ENCODE measurements at regions not wholly inside any gene's neighbourhood (a gene's known extent, or its start where the extent isn't known, plus 50 kb on each side); places are given as distances from the start of the nearest gene placed in this dataset.

DNA sequence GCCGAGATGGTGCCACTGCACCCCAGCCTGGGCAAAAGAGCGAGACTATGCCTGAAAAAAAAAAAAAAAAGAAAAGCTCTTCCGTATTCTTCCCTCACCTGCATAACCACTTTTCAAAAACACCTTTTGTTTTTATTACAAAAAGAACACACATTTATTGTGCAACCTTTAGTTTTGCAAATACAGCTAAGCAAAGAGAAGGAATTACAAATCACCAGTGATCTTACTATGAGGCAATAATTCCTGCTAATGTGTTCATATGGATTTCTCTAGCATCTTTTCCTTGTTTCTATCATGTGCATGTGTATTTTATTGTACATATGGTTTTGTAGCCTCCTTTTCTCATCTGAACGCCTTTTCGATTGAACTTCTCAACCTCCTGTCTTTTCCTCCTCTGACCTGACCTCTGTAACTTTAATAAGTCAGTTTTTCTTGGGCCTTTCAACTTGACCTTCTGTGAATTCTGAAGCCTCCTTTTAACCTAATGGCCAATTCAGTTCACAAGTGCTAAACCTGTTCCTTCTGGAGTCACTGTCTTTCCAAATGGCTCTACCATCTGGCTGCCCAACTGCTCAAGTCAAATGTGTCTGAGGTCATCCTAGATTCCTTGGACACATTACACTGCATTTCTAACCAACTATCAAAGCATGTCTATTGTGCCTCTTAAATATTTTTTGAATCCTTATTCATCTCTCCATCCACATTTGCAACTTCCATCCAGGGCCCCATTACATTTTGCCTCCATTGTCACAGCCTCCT, 59.1 kb upstream of the DAPL1 start:
- H3K79me2 ChIP-seq (ENCODE audit: insufficient read depth, low read length), result no peaks in the 10 kb centered on the region

DNA sequence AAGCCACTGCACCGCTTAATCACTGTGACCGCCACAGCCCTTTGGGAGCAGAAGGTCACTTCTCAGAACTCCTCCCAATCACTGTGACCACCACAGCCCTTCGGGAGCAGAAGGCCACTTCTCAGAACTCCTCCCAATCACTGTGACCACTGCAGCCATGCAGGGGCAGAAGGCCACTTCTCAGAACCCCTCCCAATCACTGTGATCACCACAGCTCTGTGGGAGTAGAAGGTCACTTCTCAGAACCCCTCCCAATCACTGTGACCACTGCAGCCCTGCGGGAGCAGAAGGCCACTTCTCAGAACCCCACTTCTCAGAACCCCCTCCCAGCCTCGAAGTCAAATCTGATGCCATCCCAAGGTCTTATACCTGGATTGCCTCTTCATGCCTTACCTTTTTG, 56.8 kb upstream of the DAPL1 start:
- no peaks in the 10 kb centered on the region for H3F3A ChIP-seq (ENCODE audit: insufficient read depth)
- H3K27me3 ChIP-seq (ENCODE audit: low read length), result no peaks in the 10 kb centered on the region
- H3K27ac ChIP-seq (ENCODE audit: low read depth, low read length), result no peak overlapping the region
- H3K4me3 ChIP-seq (ENCODE audit: insufficient read depth, low read length, poor library complexity, severe bottlenecking), result no peak overlapping the region
- no peak overlapping the region for H3K4me2 ChIP-seq (ENCODE audit: low read depth, low read length, poor library complexity, severe bottlenecking)
- H3K9me2 ChIP-seq (replicated peaks; ENCODE audit: insufficient read depth, low read length), result no peaks in the 10 kb centered on the region
- no peak overlapping the region for H3K9ac ChIP-seq (ENCODE audit: low read length)
- H2AFZ ChIP-seq (ENCODE audit: low read depth, low read length, severe bottlenecking), result no peak overlapping the region
- H4K20me1 ChIP-seq (ENCODE audit: low read depth, low read length), result no peaks in the 10 kb centered on the region
- H3K36me3 ChIP-seq (ENCODE audit: low read length), result no peaks in the 10 kb centered on the region
- TF ChIP-seq, protein P1, sequence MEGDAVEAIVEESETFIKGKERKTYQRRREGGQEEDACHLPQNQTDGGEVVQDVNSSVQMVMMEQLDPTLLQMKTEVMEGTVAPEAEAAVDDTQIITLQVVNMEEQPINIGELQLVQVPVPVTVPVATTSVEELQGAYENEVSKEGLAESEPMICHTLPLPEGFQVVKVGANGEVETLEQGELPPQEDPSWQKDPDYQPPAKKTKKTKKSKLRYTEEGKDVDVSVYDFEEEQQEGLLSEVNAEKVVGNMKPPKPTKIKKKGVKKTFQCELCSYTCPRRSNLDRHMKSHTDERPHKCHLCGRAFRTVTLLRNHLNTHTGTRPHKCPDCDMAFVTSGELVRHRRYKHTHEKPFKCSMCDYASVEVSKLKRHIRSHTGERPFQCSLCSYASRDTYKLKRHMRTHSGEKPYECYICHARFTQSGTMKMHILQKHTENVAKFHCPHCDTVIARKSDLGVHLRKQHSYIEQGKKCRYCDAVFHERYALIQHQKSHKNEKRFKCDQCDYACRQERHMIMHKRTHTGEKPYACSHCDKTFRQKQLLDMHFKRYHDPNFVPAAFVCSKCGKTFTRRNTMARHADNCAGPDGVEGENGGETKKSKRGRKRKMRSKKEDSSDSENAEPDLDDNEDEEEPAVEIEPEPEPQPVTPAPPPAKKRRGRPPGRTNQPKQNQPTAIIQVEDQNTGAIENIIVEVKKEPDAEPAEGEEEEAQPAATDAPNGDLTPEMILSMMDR (IDR thresholded peaks at IDR 0.05; ENCODE audit: insufficient read depth, low read length, poor library complexity, severe bottlenecking), result no peak
- no peak for TF ChIP-seq EZH2phosphoT487 (conservative IDR thresholded peaks at IDR 0.05; ENCODE audit: low read length)
- H3K79me2 ChIP-seq (ENCODE audit: insufficient read depth, low read length), result no peaks in the 10 kb centered on the region
- H3K9me3 ChIP-seq (ENCODE audit: insufficient read depth, low read length), result no peaks in the 10 kb centered on the region

More for the DNA sequence above, 59.1 kb upstream of the DAPL1 start:
- H4K20me1 ChIP-seq (ENCODE audit: low read depth, low read length), result no peaks in the 10 kb centered on the region
- H3K27ac ChIP-seq (ENCODE audit: low read depth, low read length), result no peak overlapping the region
- no peaks in the 10 kb centered on the region for H3F3A ChIP-seq (ENCODE audit: insufficient read depth)
- no peak overlapping the region for H3K4me2 ChIP-seq (ENCODE audit: low read depth, low read length, poor library complexity, severe bottlenecking)
- H3K9ac ChIP-seq (ENCODE audit: low read length), result no peak overlapping the region
- no peaks in the 10 kb centered on the region for H3K27me3 ChIP-seq (ENCODE audit: low read length)
- H3K9me2 ChIP-seq (replicated peaks; ENCODE audit: insufficient read depth, low read length), result no peaks in the 10 kb centered on the region
- no peak overlapping the region for H3K4me3 ChIP-seq (ENCODE audit: insufficient read depth, low read length, poor library complexity, severe bottlenecking)
- TF ChIP-seq, protein P1 (IDR thresholded peaks at IDR 0.05; ENCODE audit: insufficient read depth, low read length, poor library complexity, severe bottlenecking), result no peak
- no peak for TF ChIP-seq EZH2phosphoT487 (conservative IDR thresholded peaks at IDR 0.05; ENCODE audit: low read length)
- H3K36me3 ChIP-seq (ENCODE audit: low read length), result no peaks in the 10 kb centered on the region
- H2AFZ ChIP-seq (ENCODE audit: low read depth, low read length, severe bottlenecking), result no peak overlapping the region
- no peaks in the 10 kb centered on the region for H3K9me3 ChIP-seq (ENCODE audit: insufficient read depth, low read length)

DNA sequence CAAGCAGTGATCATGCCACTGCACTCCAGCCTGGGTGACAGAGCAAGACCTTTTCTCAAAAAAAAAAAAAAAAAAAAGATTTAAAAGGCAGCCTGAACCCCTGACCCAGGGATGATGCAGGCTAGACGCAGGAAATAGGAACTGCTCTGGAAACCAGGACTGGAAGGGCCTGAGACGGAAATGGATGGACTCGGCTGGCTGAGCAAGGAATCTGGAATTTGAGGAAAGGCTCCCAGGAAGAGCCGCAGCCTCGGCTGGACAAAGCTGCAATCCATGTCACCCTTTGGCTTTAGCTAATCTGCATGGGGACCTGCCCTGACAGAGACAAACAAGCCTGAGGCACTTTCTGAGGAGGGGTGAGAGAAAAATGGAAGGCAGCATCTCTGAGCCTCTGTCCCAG, 55.0 kb upstream of the DAPL1 start:
- no peaks in the 10 kb centered on the region for H3K9me3 ChIP-seq (ENCODE audit: insufficient read depth, low read length)
- no peaks in the 10 kb centered on the region for H4K20me1 ChIP-seq (ENCODE audit: low read depth, low read length)
- no peaks in the 10 kb centered on the region for H3K27me3 ChIP-seq (ENCODE audit: low read length)
- H3K36me3 ChIP-seq (ENCODE audit: low read length), result no peaks in the 10 kb centered on the region
- no peaks in the 10 kb centered on the region for H3K9me2 ChIP-seq (replicated peaks; ENCODE audit: insufficient read depth, low read length)
- H3K4me2 ChIP-seq (ENCODE audit: low read depth, low read length, poor library complexity, severe bottlenecking), result no peak overlapping the region
- no peaks in the 10 kb centered on the region for H3F3A ChIP-seq (ENCODE audit: insufficient read depth)
- no peak overlapping the region for H3K4me3 ChIP-seq (ENCODE audit: insufficient read depth, low read length, poor library complexity, severe bottlenecking)
- H3K9ac ChIP-seq (ENCODE audit: low read length), result no peak overlapping the region
- no peak overlapping the region for H2AFZ ChIP-seq (ENCODE audit: low read depth, low read length, severe bottlenecking)
- TF ChIP-seq, protein P1 (IDR thresholded peaks at IDR 0.05; ENCODE audit: insufficient read depth, low read length, poor library complexity, severe bottlenecking), result no peak
- TF ChIP-seq EZH2phosphoT487 (conservative IDR thresholded peaks at IDR 0.05; ENCODE audit: low read length), result no peak
- no peak overlapping the region for H3K27ac ChIP-seq (ENCODE audit: low read depth, low read length)
- H3K79me2 ChIP-seq (ENCODE audit: insufficient read depth, low read length), result no peaks in the 10 kb centered on the region

Measured in SU-DHL-6 (cell line).